ENCODE measurements at regions not wholly inside any gene's neighbourhood (a gene's known extent, or its start where the extent isn't known, plus 50 kb on each side); places are given as distances from the start of the nearest gene placed in this dataset.
A peak's percentile ranks its signal among the peaks of the same experiment; 100 is the strongest.

GRCh38 chr2:144596073-144596871, 76.4 kb upstream of the ZEB2 start:
- peak; percentile 80 for DNase-seq

GRCh38 chr2:144595686-144596072, 75.8 kb upstream of the ZEB2 start:
- no peak for DNase-seq

GRCh38 chr2:144595279-144595678, 75.4 kb upstream of the ZEB2 start:
- peak; percentile 64 for DNase-seq

GRCh38 chr2:144593803-144594202, 73.9 kb upstream of the ZEB2 start:
- DNase-seq: no peak

- no peak for DNase-seq
These were observed 72.8 kb upstream of the ZEB2 start for GRCh38 chr2:144592500-144593256.

GRCh38 chr2:144587306-144587705, 67.4 kb upstream of the ZEB2 start:
- no peak for DNase-seq

- peak; percentile 53 for DNase-seq
These were observed 66.6 kb upstream of the ZEB2 start for GRCh38 chr2:144586476-144586875.

GRCh38 chr2:144583741-144584453, 64.0 kb upstream of the ZEB2 start:
- DNase-seq: peak; percentile 37

- DNase-seq: peak; percentile 82
These were observed 63.4 kb upstream of the ZEB2 start for GRCh38 chr2:144583381-144583729.

- DNase-seq: peak; percentile 97
These were observed 62.9 kb upstream of the ZEB2 start for GRCh38 chr2:144582651-144583380.

- DNase-seq: peak; percentile 92
These were observed 60.7 kb upstream of the ZEB2 start for GRCh38 chr2:144580521-144581161.

GRCh38 chr2:144579556-144579955, 59.6 kb upstream of the ZEB2 start:
- no peak for DNase-seq

- DNase-seq: peak; percentile 15
These were observed 58.2 kb upstream of the ZEB2 start for GRCh38 chr2:144578099-144578498.

GRCh38 chr2:144572977-144573376, 53.1 kb upstream of the ZEB2 start:
- DNase-seq: no peak

- DNase-seq: peak; percentile 18
These were observed 51.9 kb upstream of the ZEB2 start for GRCh38 chr2:144571770-144572169.

GRCh38 chr2:144570566-144570965, 50.6 kb upstream of the ZEB2 start:
- DNase-seq: peak; percentile 40

Measured in OCI-M1 (cell line).